ENCODE measurements at regions not wholly inside any gene's neighbourhood (a gene's known extent, or its start where the extent isn't known, plus 50 kb on each side); places are given as distances from the start of the nearest gene placed in this dataset.

GRCh38 chr9:71322311-71322710 lies 200.9 kb upstream of the TRPM3 start:
- TF ChIP-seq CTCF (IDR thresholded peaks at IDR 0.05; ENCODE audit: low read depth, low read length) (no peak), POLR2A (IDR thresholded peaks at IDR 0.05; ENCODE audit: extremely low read depth, insufficient read length) (no peak)

Measured in NB4 (cell line).